ENCODE measurements at regions not wholly inside any gene's neighbourhood (a gene's known extent, or its start where the extent isn't known, plus 50 kb on each side); places are given as distances from the start of the nearest gene placed in this dataset.

DNA sequence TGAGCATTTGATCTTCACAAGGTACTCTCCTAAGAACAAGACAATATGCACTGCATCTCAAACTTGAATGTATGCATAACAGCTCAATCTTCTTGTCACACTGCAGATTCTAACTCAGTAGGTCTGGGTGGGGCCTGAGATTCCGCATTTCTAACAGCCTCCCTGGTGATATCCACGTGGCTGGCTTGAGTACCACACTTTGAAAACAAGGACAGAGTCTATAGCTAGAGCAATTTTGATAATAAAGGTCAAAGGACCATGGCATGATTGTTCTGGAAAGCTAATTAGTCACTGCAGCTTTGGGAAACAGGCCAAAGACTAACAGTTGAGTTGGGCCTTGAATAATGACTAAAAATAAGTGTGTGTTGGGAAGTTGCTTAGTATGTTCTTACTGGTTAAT is 213.3 kb downstream of the GBA3 start:
- no peaks in the 10 kb centered on the region for H3K9me2 ChIP-seq (replicated peaks; ENCODE audit: control insufficient read depth, low read length)
- H3K36me3 ChIP-seq (ENCODE audit: control insufficient read depth, low read length) = no peaks in the 10 kb centered on the region
- H3K4me2 ChIP-seq (ENCODE audit: low read length) = no peak overlapping the region
- no peaks in the 10 kb centered on the region for H3K79me2 ChIP-seq (ENCODE audit: control insufficient read depth, low read length)
- no peak overlapping the region for H3K27ac ChIP-seq (ENCODE audit: low read depth, low read length)
- TF ChIP-seq EZH2phosphoT487 (IDR thresholded peaks at IDR 0.05; ENCODE audit: borderline replicate concordance, low read length) (no peak), CTCF (IDR thresholded peaks at IDR 0.05; ENCODE audit: low read depth, low read length, poor library complexity, severe bottlenecking) (no peak)
- no peaks in the 10 kb centered on the region for H3K9me3 ChIP-seq (ENCODE audit: control insufficient read depth, insufficient read depth, low read length)
- no peaks in the 10 kb centered on the region for H3F3A ChIP-seq (ENCODE audit: control insufficient read depth, insufficient read depth)
- no peak overlapping the region for H3K4me3 ChIP-seq (ENCODE audit: low read length)
- no peaks in the 10 kb centered on the region for H3K4me1 ChIP-seq (ENCODE audit: control insufficient read depth, low read length)
- no peaks in the 10 kb centered on the region for H3K27me3 ChIP-seq (ENCODE audit: control insufficient read depth, low read length)
- no peaks in the 10 kb centered on the region for H4K20me1 ChIP-seq (ENCODE audit: control insufficient read depth, insufficient read depth, low read depth, low read length)

DNA sequence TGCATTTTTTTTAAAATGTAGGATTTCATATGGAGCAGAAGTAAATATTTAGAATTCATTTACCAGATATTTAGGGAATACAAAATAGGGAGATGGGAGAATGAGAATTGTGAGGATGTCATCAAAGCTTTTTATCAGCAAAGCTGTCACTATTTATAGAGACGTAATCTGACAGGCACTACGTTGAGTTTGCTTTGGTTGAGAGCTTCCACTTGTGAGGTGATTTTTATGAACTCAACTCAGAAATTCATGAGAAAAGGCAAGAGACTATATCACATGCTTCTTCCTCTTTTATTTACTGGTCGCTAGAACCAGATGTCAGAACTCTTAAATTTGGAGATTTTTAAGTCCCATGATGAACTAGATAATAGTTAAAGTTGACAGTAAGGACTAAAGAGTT is 211.2 kb downstream of the GBA3 start:
- Histone ChIP-seq H3K36me3 (ENCODE audit: control insufficient read depth, low read length) (no peaks in the 10 kb centered on the region), H3K27me3 (ENCODE audit: control insufficient read depth, low read length) (no peaks in the 10 kb centered on the region), H3K4me1 (ENCODE audit: control insufficient read depth, low read length) (no peaks in the 10 kb centered on the region), H4K20me1 (ENCODE audit: control insufficient read depth, insufficient read depth, low read depth, low read length) (no peaks in the 10 kb centered on the region), H3K4me2 (ENCODE audit: low read length) (no peak overlapping the region), H3K79me2 (ENCODE audit: control insufficient read depth, low read length) (no peaks in the 10 kb centered on the region), H3K9me3 (ENCODE audit: control insufficient read depth, insufficient read depth, low read length) (no peaks in the 10 kb centered on the region), H3K4me3 (ENCODE audit: low read length) (no peak overlapping the region), H3K9me2 (replicated peaks; ENCODE audit: control insufficient read depth, low read length) (no peaks in the 10 kb centered on the region), H3K27ac (ENCODE audit: low read depth, low read length) (no peak overlapping the region), H3F3A (ENCODE audit: control insufficient read depth, insufficient read depth) (no peaks in the 10 kb centered on the region)
- TF ChIP-seq EZH2phosphoT487 (IDR thresholded peaks at IDR 0.05; ENCODE audit: borderline replicate concordance, low read length) (no peak), CTCF (IDR thresholded peaks at IDR 0.05; ENCODE audit: low read depth, low read length, poor library complexity, severe bottlenecking) (no peak)

GRCh38 chr4:22901631-22902030 is 208.9 kb downstream of the GBA3 start:
- no peaks in the 10 kb centered on the region for H3K9me2 ChIP-seq (replicated peaks; ENCODE audit: control insufficient read depth, low read length)
- no peaks in the 10 kb centered on the region for H3K9me3 ChIP-seq (ENCODE audit: control insufficient read depth, insufficient read depth, low read length)
- H3F3A ChIP-seq (ENCODE audit: control insufficient read depth, insufficient read depth) = no peaks in the 10 kb centered on the region
- no peak for TF ChIP-seq CTCF (IDR thresholded peaks at IDR 0.05; ENCODE audit: low read depth, low read length, poor library complexity, severe bottlenecking)
- TF ChIP-seq EZH2phosphoT487 (IDR thresholded peaks at IDR 0.05; ENCODE audit: borderline replicate concordance, low read length) = no peak
- no peaks in the 10 kb centered on the region for H3K36me3 ChIP-seq (ENCODE audit: control insufficient read depth, low read length)
- no peaks in the 10 kb centered on the region for H3K27me3 ChIP-seq (ENCODE audit: control insufficient read depth, low read length)
- no peak overlapping the region for H3K27ac ChIP-seq (ENCODE audit: low read depth, low read length)
- H3K79me2 ChIP-seq (ENCODE audit: control insufficient read depth, low read length) = no peaks in the 10 kb centered on the region
- H3K4me1 ChIP-seq (ENCODE audit: control insufficient read depth, low read length) = no peaks in the 10 kb centered on the region
- H3K4me3 ChIP-seq (ENCODE audit: low read length) = no peak overlapping the region
- H3K4me2 ChIP-seq (ENCODE audit: low read length) = no peak overlapping the region
- H4K20me1 ChIP-seq (ENCODE audit: control insufficient read depth, insufficient read depth, low read depth, low read length) = no peaks in the 10 kb centered on the region

DNA sequence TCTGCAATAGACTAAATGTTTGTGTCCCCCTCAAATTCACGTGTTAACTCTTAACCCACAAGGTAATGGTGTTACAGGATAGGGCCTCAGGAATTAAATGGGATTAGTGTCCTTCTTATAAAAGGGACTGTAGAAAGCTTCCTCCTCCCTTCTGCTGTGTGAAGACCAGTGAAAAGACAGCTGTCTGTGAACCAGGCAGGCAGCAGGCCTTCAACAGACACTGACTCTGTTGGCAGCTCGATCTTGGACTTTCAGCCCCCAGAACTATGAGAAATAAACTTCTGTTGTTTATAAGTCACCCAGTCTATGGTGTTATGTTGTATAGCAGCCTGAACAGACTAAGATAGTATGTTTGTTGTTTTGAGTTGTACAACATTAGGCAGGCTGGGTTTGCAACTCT is 208.1 kb downstream of the GBA3 start:
- no peaks in the 10 kb centered on the region for H3K27me3 ChIP-seq (ENCODE audit: control insufficient read depth, low read length)
- H4K20me1 ChIP-seq (ENCODE audit: control insufficient read depth, insufficient read depth, low read depth, low read length) = no peaks in the 10 kb centered on the region
- no peak overlapping the region for H3K4me2 ChIP-seq (ENCODE audit: low read length)
- no peak overlapping the region for H3K27ac ChIP-seq (ENCODE audit: low read depth, low read length)
- H3K9me2 ChIP-seq (replicated peaks; ENCODE audit: control insufficient read depth, low read length) = no peaks in the 10 kb centered on the region
- H3K36me3 ChIP-seq (ENCODE audit: control insufficient read depth, low read length) = no peaks in the 10 kb centered on the region
- no peak overlapping the region for H3K4me3 ChIP-seq (ENCODE audit: low read length)
- no peaks in the 10 kb centered on the region for H3F3A ChIP-seq (ENCODE audit: control insufficient read depth, insufficient read depth)
- no peaks in the 10 kb centered on the region for H3K9me3 ChIP-seq (ENCODE audit: control insufficient read depth, insufficient read depth, low read length)
- H3K79me2 ChIP-seq (ENCODE audit: control insufficient read depth, low read length) = no peaks in the 10 kb centered on the region
- TF ChIP-seq EZH2phosphoT487 (IDR thresholded peaks at IDR 0.05; ENCODE audit: borderline replicate concordance, low read length) = no peak
- TF ChIP-seq CTCF (IDR thresholded peaks at IDR 0.05; ENCODE audit: low read depth, low read length, poor library complexity, severe bottlenecking) = no peak
- no peaks in the 10 kb centered on the region for H3K4me1 ChIP-seq (ENCODE audit: control insufficient read depth, low read length)
